ENCODE measurements at regions not wholly inside any gene's neighbourhood (a gene's known extent, or its start where the extent isn't known, plus 50 kb on each side); places are given as distances from the start of the nearest gene placed in this dataset.

DNA sequence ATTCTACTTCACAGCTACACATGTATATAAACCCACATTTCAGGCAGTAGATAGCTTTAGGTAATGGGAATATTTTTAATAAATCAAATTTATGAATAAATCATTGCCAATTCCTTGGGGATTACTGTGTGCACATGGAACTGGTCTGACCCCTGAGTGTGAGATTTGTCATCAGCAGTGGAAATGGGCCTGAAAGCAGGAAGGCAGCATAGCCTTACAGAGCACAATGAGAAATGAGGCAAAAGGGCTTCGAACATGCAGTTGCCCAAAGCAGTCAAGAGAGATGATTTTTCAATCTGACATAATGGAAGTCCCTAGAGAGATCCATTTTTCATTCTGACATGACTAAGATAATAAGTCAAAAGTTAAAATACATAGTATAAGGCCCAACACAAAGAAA, 599.2 kb downstream of the TUSC7 start:
- in situ Hi-C loops (cut with HindIII; ENCODE audit: low sequenced_read_pairs): no loop called here
- no peak for DNase-seq (ENCODE audit: low read depth, low spot score)
- TF ChIP-seq, protein P1, sequence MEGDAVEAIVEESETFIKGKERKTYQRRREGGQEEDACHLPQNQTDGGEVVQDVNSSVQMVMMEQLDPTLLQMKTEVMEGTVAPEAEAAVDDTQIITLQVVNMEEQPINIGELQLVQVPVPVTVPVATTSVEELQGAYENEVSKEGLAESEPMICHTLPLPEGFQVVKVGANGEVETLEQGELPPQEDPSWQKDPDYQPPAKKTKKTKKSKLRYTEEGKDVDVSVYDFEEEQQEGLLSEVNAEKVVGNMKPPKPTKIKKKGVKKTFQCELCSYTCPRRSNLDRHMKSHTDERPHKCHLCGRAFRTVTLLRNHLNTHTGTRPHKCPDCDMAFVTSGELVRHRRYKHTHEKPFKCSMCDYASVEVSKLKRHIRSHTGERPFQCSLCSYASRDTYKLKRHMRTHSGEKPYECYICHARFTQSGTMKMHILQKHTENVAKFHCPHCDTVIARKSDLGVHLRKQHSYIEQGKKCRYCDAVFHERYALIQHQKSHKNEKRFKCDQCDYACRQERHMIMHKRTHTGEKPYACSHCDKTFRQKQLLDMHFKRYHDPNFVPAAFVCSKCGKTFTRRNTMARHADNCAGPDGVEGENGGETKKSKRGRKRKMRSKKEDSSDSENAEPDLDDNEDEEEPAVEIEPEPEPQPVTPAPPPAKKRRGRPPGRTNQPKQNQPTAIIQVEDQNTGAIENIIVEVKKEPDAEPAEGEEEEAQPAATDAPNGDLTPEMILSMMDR (IDR thresholded peaks at IDR 0.05; ENCODE audit: low read depth, low read length): no peak
- no peak overlapping the region for H3K4me3 ChIP-seq (ENCODE audit: low read depth, low read length)

DNA sequence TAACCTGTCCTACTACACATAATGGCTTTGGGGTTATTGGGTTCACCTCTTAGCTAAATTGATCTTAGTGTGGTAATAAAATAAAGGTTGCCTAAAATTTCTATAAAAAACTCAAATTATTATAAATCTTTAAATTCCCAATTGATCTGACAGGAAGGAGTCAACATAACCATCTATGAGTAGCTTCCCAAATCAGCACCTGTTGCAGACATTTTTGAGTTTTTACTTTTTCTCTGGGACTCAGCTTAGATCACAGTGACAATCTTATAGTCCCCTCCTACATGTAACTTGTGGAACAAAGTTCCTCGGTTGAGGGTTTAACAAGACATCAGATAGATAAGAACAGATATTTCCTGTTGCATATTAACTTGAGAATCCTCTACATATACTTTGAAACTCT, 601.0 kb downstream of the TUSC7 start:
- H3K4me3 ChIP-seq (ENCODE audit: low read depth, low read length): no peak overlapping the region
- TF ChIP-seq, protein P1 (IDR thresholded peaks at IDR 0.05; ENCODE audit: low read depth, low read length): no peak
- in situ Hi-C loops (cut with HindIII; ENCODE audit: low sequenced_read_pairs): no loop called here
- no peak for DNase-seq (ENCODE audit: low read depth, low spot score)

DNA sequence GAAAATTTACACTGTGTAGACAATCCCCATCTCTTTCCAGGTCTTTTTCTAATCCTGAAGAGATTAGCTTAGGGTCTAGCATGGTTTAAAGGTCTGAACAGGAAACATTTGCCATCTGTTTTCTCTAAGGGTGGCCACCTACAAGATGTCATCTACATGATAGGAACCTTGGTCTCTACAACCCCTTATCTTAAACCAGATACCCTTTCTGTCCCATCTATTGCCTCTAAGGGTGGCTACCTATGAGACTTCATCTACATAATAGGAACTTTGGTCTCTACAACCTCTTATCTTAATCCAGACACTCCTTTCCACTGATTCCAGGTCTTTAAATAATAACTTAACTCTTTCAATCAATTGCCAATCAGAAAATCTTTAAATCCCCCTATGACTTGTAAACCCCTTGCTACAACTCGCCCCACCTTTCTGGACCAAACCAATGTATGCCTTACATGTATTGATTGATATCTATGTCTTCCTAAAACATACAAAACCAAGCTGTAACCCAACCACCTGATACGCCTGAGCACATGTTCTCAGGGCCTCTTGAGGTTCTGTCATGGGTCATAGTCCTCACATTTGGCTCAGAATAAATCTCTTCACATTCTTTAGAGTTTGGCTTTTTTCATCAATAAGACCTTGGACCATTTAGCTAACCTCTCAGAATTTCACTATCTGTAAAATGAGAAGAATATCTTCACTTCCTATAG, 605.0 kb downstream of the TUSC7 start:
- no peak overlapping the region for H3K4me3 ChIP-seq (ENCODE audit: low read depth, low read length)
- TF ChIP-seq, protein P1 (IDR thresholded peaks at IDR 0.05; ENCODE audit: low read depth, low read length): no peak
- in situ Hi-C loops (cut with HindIII; ENCODE audit: low sequenced_read_pairs): no loop called here
- no peak for DNase-seq (ENCODE audit: low read depth, low spot score)

DNA sequence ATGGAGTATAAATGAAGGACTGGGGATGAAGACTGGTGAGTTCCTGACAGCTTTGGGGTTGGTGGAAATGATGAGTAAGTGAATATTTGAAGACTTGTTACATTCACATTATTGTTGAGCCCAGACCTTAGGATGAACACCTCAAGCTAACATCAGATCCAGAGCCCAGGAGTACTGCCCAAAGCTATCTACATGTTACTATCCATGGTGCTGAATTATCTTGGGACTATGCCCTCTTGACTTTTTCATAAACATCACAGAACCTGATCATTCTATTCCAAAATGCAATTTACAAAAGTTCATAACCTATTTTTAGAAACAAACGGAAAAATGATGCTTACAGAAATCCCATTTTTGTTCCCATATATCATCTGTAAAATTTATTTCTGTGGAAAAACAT, 613.3 kb downstream of the TUSC7 start:
- no peak overlapping the region for H3K4me3 ChIP-seq (ENCODE audit: low read depth, low read length)
- TF ChIP-seq, protein P1 (IDR thresholded peaks at IDR 0.05; ENCODE audit: low read depth, low read length): no peak
- peak; percentile 6 for DNase-seq (ENCODE audit: low read depth, low spot score)
- in situ Hi-C loops (cut with HindIII; ENCODE audit: low sequenced_read_pairs): no loop called here

DNA sequence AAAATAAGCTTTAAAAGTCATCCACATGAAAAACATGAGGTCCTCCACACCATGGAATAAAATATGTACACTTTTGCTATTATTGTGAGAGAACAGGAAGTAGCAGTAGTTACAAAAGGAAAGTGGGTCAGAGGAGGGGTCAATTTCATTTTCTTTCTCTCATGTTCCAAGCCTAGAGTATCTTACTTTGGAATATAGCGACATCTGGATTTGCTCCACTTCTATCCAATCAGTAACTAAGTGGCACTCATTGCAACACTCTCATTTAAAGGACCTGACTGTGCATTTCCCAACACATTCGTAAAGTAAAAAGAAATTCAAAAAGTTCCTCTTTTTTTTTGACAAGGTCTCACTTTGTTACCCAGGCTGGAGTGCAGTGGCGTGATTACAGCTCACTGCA, 637.3 kb downstream of the TUSC7 start:
- in situ Hi-C loops (cut with HindIII; ENCODE audit: low sequenced_read_pairs): no loop called here
- no peak for DNase-seq (ENCODE audit: low read depth, low spot score)
- H3K4me3 ChIP-seq (ENCODE audit: low read depth, low read length): no peak overlapping the region
- TF ChIP-seq, protein P1 (IDR thresholded peaks at IDR 0.05; ENCODE audit: low read depth, low read length): no peak

DNA sequence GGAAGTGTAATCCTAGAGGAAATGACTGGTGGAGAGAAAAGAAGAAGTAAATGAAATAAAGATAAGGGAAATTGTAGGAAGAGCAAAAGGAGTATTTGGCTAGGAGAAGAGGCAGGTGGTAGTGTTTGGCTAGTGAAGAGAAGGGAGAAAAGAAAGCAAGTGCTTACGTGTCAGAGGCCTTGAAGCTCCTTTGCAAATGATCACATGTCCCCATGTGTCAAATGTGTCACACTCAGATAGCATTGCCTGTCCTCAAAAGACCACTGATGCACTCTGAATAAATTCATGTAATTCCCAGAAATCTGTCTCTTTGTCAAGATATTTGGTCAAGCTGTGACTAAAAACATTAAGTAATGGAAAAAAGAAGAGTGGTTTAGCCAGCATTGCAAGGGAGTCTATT, 639.3 kb downstream of the TUSC7 start:
- H3K4me3 ChIP-seq (ENCODE audit: low read depth, low read length): no peak overlapping the region
- in situ Hi-C loops (cut with HindIII; ENCODE audit: low sequenced_read_pairs): no loop called here
- TF ChIP-seq, protein P1 (IDR thresholded peaks at IDR 0.05; ENCODE audit: low read depth, low read length): no peak
- no peak for DNase-seq (ENCODE audit: low read depth, low spot score)

All from astrocyte of the spinal cord (primary cell).